C4-2B (cell line): ENCODE measurements at regions not wholly inside any gene's neighbourhood (a gene's known extent, or its start where the extent isn't known, plus 50 kb on each side); places are given as distances from the start of the nearest gene placed in this dataset.

Source experiments
- CTCF ChIP-seq: fragments of 450-650 bp; conservative IDR thresholded peaks from 2 replicates; pipeline ENCODE4 v1.5.1; 2017; ENCODE audit warnings: mild to moderate bottlenecking
- ZFX ChIP-seq: fragments of 450-650 bp; IDR thresholded peaks from 2 replicates; pipeline ENCODE4 v1.6.1; 2017

GRCh38 chr6:76885861-76886301 is 577.4 kb downstream of the HTR1B start:
- no peak for TF ChIP-seq CTCF
- no peak for TF ChIP-seq ZFX
